Fibroblast of villous mesenchyme (primary cell): ENCODE measurements at regions not wholly inside any gene's neighbourhood (a gene's known extent, or its start where the extent isn't known, plus 50 kb on each side); places are given as distances from the start of the nearest gene placed in this dataset.

Source experiments
- DNase-seq: peaks from one replicate; pipeline ENCODE4 v3.0.0-alpha.2; 2010; ENCODE audit warnings: low read depth
- H3K4me3 ChIP-seq: 2 replicates; pipeline ENCODE4 v1.5.1; 2011; ENCODE audit warnings: low read depth, mild to moderate bottlenecking, low read length
- TF ChIP-seq, protein P1 (sequence below): IDR thresholded peaks from 2 replicates; pipeline ENCODE4 v1.5.1; 2012; ENCODE audit warnings: low read depth, mild to moderate bottlenecking, low read length; ENCODE audit not compliant: insufficient read depth

DNA sequence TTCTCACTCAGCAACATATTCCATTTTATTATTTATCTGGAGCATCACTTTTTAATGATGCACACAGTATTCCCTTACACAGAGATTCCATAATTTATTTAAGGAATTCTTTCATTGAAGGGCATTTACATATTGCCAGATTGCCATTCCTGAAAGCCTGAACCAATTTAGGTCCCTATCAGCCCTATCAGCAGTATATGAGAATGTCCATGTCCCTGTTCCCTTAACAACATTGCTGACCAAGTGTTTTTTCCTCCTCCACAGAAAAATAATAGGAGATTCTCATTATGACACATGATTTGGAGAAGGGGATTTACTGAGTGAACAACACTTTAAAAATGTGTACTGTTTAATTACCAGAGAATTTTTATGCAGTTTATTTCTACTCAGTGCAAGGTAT lies 90.1 kb upstream of the PHOX2B start:
- H3K4me3 ChIP-seq = no peak overlapping the region
- TF ChIP-seq, protein P1, sequence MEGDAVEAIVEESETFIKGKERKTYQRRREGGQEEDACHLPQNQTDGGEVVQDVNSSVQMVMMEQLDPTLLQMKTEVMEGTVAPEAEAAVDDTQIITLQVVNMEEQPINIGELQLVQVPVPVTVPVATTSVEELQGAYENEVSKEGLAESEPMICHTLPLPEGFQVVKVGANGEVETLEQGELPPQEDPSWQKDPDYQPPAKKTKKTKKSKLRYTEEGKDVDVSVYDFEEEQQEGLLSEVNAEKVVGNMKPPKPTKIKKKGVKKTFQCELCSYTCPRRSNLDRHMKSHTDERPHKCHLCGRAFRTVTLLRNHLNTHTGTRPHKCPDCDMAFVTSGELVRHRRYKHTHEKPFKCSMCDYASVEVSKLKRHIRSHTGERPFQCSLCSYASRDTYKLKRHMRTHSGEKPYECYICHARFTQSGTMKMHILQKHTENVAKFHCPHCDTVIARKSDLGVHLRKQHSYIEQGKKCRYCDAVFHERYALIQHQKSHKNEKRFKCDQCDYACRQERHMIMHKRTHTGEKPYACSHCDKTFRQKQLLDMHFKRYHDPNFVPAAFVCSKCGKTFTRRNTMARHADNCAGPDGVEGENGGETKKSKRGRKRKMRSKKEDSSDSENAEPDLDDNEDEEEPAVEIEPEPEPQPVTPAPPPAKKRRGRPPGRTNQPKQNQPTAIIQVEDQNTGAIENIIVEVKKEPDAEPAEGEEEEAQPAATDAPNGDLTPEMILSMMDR = no peak
- DNase-seq = no peak

DNA sequence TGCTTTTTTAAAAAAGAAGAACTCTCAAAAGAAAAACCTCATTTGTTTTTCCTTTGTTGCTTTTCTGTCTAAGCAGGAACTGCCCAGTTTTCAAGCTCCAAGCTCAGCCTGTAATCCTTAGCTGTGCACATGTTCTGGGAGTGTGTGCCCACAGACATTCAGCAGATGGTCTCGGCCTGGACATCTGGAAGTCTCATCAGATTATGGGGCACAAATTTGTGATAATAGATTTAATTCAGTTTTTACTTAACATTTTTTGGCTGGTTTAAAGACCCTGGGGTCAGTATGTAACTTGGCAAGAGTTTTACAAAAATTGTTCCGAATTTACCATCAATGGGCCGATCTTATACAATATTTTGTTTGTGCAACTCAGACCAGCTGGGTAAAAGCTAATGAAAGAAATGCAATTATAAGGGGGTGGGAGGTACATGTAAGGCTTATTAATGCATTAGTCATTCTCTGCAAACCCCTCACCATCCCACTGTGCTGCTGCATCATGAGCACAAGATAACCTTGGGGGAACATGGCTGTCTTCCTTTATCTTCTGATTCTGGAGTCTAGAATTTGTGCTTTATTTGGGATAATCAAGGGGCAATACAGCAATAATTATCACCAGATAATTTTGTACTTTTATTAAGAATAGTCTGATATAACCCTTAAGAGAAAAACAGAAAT lies 86.9 kb upstream of the PHOX2B start:
- H3K4me3 ChIP-seq = no peak overlapping the region
- no peak for DNase-seq
- TF ChIP-seq, protein P1 = no peak

GRCh38 chr4:41832961-41833360 lies 84.4 kb upstream of the PHOX2B start:
- H3K4me3 ChIP-seq = no peak overlapping the region
- DNase-seq = no peak
- TF ChIP-seq, protein P1 = no peak

DNA sequence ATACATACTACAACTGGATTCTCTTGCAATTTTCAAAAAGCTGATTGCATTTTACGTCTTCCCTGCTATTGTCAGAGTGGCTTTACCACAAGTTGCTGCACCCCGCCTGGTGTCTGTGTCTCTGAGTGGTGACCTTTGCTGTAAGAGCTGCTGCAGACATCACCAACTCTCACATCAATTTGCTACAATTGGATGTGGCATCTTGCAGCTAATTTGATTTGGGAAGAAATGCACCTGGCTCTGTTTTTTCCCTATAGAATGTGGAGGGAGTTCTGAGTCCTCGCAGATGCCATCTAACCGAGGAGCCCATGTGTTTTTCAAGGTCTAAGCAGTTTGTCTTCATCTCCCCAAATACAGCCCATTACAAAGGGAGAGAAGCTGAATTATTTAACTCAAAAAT lies 73.8 kb upstream of the PHOX2B start:
- DNase-seq = no peak
- no peak overlapping the region for H3K4me3 ChIP-seq
- TF ChIP-seq, protein P1 = no peak

DNA sequence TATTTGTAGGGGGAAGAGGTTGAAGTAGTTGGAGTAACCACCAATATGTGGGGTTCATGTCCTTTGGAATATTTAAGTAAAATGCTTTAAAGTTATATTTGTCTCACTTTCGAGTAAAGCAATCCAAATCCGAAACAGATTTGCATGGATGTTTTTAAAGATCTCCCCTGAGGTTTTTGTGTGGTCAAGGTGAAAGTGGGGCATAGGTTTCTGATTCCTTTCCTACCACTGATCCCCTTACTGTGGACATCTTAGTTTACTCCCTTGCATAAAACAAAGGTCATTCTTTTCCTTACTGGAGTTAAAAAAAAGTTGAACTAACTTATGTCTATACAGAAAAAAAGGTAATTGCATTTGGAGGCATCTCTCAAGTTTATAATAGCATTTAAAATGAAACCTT lies 71.9 kb upstream of the PHOX2B start:
- no peak overlapping the region for H3K4me3 ChIP-seq
- no peak for DNase-seq
- TF ChIP-seq, protein P1 = no peak

GRCh38 chr4:41819621-41820020 lies 71.1 kb upstream of the PHOX2B start:
- DNase-seq = no peak
- no peak overlapping the region for H3K4me3 ChIP-seq
- TF ChIP-seq, protein P1 = no peak

- DNase-seq = no peak
- no peak overlapping the region for H3K4me3 ChIP-seq
- TF ChIP-seq, protein P1 = no peak
Measured at GRCh38 chr4:41815473-41815872, 66.9 kb upstream of the PHOX2B start.
